ENCODE measurements at regions not wholly inside any gene's neighbourhood (a gene's known extent, or its start where the extent isn't known, plus 50 kb on each side); places are given as distances from the start of the nearest gene placed in this dataset.

DNA sequence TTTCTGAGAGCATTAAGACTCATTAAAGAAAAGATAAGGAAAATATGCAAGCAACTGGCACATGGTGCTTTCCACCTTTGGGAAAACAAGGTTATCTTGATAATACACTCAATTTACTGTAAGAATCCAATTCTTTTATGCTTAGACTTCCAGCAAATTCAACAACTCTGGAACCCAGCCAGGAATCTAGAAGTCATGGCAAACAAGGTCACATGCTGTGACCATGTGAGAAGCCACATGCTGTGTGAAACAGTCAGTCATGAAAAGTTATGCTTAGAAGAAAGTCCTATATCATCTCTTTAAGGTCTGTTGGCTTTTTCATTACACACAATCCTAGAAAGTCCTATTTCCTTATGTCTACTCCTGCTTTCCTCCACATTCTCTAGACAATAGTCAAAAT lies 581.8 kb upstream of the C9orf72 start:
- no peak overlapping the region for H2AFZ ChIP-seq (ENCODE audit: low read depth, low read length)
- H3K27me3 ChIP-seq (ENCODE audit: low read depth, low read length) = no peaks in the 10 kb centered on the region
- H3K9me3 ChIP-seq (ENCODE audit: insufficient read depth, low read length) = no peaks in the 10 kb centered on the region
- no peak overlapping the region for H3K4me2 ChIP-seq (ENCODE audit: low read length)
- H3K27ac ChIP-seq (ENCODE audit: low read length) = no peak overlapping the region
- H3K79me2 ChIP-seq (ENCODE audit: low read length) = no peaks in the 10 kb centered on the region
- no peak overlapping the region for H3K4me3 ChIP-seq (ENCODE audit: low read length)
- H3K4me1 ChIP-seq (ENCODE audit: low read length) = no peaks in the 10 kb centered on the region
- H3K9ac ChIP-seq (ENCODE audit: low read length) = no peak overlapping the region
- H4K20me1 ChIP-seq (ENCODE audit: insufficient read depth, low read length) = no peaks in the 10 kb centered on the region
- TF ChIP-seq EZH2phosphoT487 (IDR thresholded peaks at IDR 0.05; ENCODE audit: low read depth) = no peak
- TF ChIP-seq, protein P1, sequence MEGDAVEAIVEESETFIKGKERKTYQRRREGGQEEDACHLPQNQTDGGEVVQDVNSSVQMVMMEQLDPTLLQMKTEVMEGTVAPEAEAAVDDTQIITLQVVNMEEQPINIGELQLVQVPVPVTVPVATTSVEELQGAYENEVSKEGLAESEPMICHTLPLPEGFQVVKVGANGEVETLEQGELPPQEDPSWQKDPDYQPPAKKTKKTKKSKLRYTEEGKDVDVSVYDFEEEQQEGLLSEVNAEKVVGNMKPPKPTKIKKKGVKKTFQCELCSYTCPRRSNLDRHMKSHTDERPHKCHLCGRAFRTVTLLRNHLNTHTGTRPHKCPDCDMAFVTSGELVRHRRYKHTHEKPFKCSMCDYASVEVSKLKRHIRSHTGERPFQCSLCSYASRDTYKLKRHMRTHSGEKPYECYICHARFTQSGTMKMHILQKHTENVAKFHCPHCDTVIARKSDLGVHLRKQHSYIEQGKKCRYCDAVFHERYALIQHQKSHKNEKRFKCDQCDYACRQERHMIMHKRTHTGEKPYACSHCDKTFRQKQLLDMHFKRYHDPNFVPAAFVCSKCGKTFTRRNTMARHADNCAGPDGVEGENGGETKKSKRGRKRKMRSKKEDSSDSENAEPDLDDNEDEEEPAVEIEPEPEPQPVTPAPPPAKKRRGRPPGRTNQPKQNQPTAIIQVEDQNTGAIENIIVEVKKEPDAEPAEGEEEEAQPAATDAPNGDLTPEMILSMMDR (IDR thresholded peaks at IDR 0.05; ENCODE audit: low read depth, low read length) = no peak
- H3K36me3 ChIP-seq (replicated peaks; ENCODE audit: low read depth, low read length) = no peaks in the 10 kb centered on the region

- no peaks in the 10 kb centered on the region for H4K20me1 ChIP-seq (ENCODE audit: insufficient read depth, low read length)
- H3K9me3 ChIP-seq (ENCODE audit: insufficient read depth, low read length) = no peaks in the 10 kb centered on the region
- no peaks in the 10 kb centered on the region for H3K27me3 ChIP-seq (ENCODE audit: low read depth, low read length)
- H2AFZ ChIP-seq (ENCODE audit: low read depth, low read length) = no peak overlapping the region
- no peaks in the 10 kb centered on the region for H3K36me3 ChIP-seq (replicated peaks; ENCODE audit: low read depth, low read length)
- no peak overlapping the region for H3K4me2 ChIP-seq (ENCODE audit: low read length)
- TF ChIP-seq, protein P1 (IDR thresholded peaks at IDR 0.05; ENCODE audit: low read depth, low read length) = no peak
- no peak for TF ChIP-seq EZH2phosphoT487 (IDR thresholded peaks at IDR 0.05; ENCODE audit: low read depth)
- H3K27ac ChIP-seq (ENCODE audit: low read length) = no peak overlapping the region
- H3K79me2 ChIP-seq (ENCODE audit: low read length) = no peaks in the 10 kb centered on the region
- H3K4me3 ChIP-seq (ENCODE audit: low read length) = no peak overlapping the region
- H3K4me1 ChIP-seq (ENCODE audit: low read length) = no peaks in the 10 kb centered on the region
- no peak overlapping the region for H3K9ac ChIP-seq (ENCODE audit: low read length)
Measured at GRCh38 chr9:28155671-28156070, 582.4 kb upstream of the C9orf72 start.

DNA sequence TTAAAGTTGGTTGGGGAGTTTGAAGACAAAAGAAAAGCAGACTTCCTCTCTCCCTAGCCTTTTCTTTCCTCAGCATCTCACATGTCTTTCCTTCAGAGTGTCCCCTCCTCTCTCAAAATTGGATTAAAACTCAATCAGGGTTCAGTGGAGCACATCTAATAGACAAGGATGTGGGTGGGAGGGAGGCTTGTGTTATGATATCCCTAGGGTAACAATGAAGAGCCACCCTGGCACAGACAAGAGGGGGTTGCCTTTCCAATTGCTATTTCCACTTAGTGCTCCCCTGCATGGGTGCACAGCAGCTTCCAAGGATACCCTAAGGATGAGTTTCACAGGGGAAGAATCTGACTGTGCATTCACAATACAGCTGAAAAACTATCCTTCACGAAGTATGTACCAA lies 585.2 kb upstream of the C9orf72 start:
- Histone ChIP-seq H2AFZ (ENCODE audit: low read depth, low read length) (no peak overlapping the region), H3K27me3 (ENCODE audit: low read depth, low read length) (no peaks in the 10 kb centered on the region), H4K20me1 (ENCODE audit: insufficient read depth, low read length) (no peaks in the 10 kb centered on the region), H3K79me2 (ENCODE audit: low read length) (no peaks in the 10 kb centered on the region), H3K9ac (ENCODE audit: low read length) (no peak overlapping the region), H3K9me3 (ENCODE audit: insufficient read depth, low read length) (no peaks in the 10 kb centered on the region), H3K4me1 (ENCODE audit: low read length) (no peaks in the 10 kb centered on the region), H3K27ac (ENCODE audit: low read length) (no peak overlapping the region), H3K36me3 (replicated peaks; ENCODE audit: low read depth, low read length) (no peaks in the 10 kb centered on the region), H3K4me2 (ENCODE audit: low read length) (no peak overlapping the region), H3K4me3 (ENCODE audit: low read length) (no peak overlapping the region)
- no peak for TF ChIP-seq EZH2phosphoT487 (IDR thresholded peaks at IDR 0.05; ENCODE audit: low read depth)
- TF ChIP-seq, protein P1 (IDR thresholded peaks at IDR 0.05; ENCODE audit: low read depth, low read length) = no peak

DNA sequence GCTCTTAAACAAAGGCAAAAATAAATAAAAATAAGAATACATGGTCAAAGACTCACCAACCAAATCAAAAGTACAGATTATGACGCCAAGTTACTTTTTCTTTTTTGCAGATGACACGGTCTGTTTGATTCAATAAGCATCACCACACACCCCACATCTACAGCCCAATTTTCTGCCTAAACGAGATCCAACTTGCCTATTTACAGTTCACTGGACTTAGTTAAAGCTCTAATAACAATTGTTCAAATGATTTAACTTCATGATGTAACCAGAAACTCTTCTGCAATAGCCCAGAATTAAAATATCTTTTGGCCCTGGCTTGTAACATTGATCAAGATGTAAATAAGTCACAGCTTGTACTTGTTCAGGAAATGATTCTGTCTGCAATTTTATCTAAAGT lies 590.3 kb upstream of the C9orf72 start:
- Histone ChIP-seq H2AFZ (ENCODE audit: low read depth, low read length) (no peak overlapping the region), H3K27me3 (ENCODE audit: low read depth, low read length) (no peaks in the 10 kb centered on the region), H3K4me2 (ENCODE audit: low read length) (no peak overlapping the region), H3K27ac (ENCODE audit: low read length) (no peak overlapping the region), H3K9ac (ENCODE audit: low read length) (no peak overlapping the region), H3K79me2 (ENCODE audit: low read length) (no peaks in the 10 kb centered on the region), H3K4me3 (ENCODE audit: low read length) (no peak overlapping the region), H3K9me3 (ENCODE audit: insufficient read depth, low read length) (no peaks in the 10 kb centered on the region), H3K36me3 (replicated peaks; ENCODE audit: low read depth, low read length) (no peaks in the 10 kb centered on the region), H3K4me1 (ENCODE audit: low read length) (no peaks in the 10 kb centered on the region), H4K20me1 (ENCODE audit: insufficient read depth, low read length) (no peaks in the 10 kb centered on the region)
- TF ChIP-seq, protein P1 (IDR thresholded peaks at IDR 0.05; ENCODE audit: low read depth, low read length) = no peak
- TF ChIP-seq EZH2phosphoT487 (IDR thresholded peaks at IDR 0.05; ENCODE audit: low read depth) = no peak
